GM12878 (cell line): ENCODE measurements at regions not wholly inside any gene's neighbourhood (a gene's known extent, or its start where the extent isn't known, plus 50 kb on each side); places are given as distances from the start of the nearest gene placed in this dataset.

Experiments
- ATAC-seq: fragments of 200-7000 bp; cut with Tn5 transposase; 3 replicates; pipeline ENCODE4 v1.9.1; 2020; ENCODE audit warnings: mild to moderate bottlenecking, moderate library complexity
- BruUV-seq: library from RNA; stranded (reverse); fragments of 400-500 nt; replicated peaks from 2 replicates; lab custom pipeline; 2021; lab: Mats Ljungman, UMichigan
- CTCF ChIA-PET: fragments of 300-600 bp; sonication (Branson Sonifier 250); formaldehyde crosslinking; extraction: SDS; loops from one replicate; lab custom pipeline; 2021; ENCODE audit warnings: inconsistent platforms; lab: Yijun Ruan, JAX
- POLR2A ChIA-PET: fragments of 350-600 bp; formaldehyde crosslinking; extraction: SDS; loops from one replicate; lab custom pipeline; 2021; ENCODE audit warnings: inconsistent platforms; lab: Charles Lee
- RAD21 ChIA-PET: fragments of 300-600 bp; sonication (Branson Sonifier 250); formaldehyde crosslinking; loops from one replicate; lab custom pipeline; 2023; ENCODE audit warnings: antibody characterized with exemption; ENCODE audit not compliant: unreplicated experiment; lab: Charles Lee
- SMC1A ChIA-PET: fragments of 300-600 bp; sonication (Branson Sonifier 250); formaldehyde crosslinking; loops from one replicate; lab custom pipeline; 2023; ENCODE audit not compliant: unreplicated experiment, uncharacterized antibody; lab: Charles Lee
- DNase-seq: peaks from one replicate; pipeline ENCODE4 v3.0.0-alpha.2; 2011; ENCODE audit warnings: low read depth, low spot score
- FAIRE-seq: peaks from 3 replicates; lab custom pipeline; 2011; peaks lifted over from hg19 to GRCh38; lab: Jason Lieb, UNC
- H2AFZ ChIP-seq: 2 replicates; pipeline ENCODE4 v1.6.0; 2011; ENCODE audit warnings: low read depth, low read length, control low read depth; ENCODE audit not compliant: control insufficient read depth
- H3K27ac ChIP-seq: 2 replicates; pipeline ENCODE4 v1.5.1; 2011; ENCODE audit warnings: control low read depth; ENCODE audit not compliant: control insufficient read depth, insufficient read depth
- H3K27me3 ChIP-seq, 2 experiments: replicated peaks in 1 of 2; 2 replicates each; pipeline versions ENCODE4 v1.6.0 to v1.6.1; 2011; ENCODE audit warnings: low read length in 1 of 2; ENCODE audit not compliant: control insufficient read depth in 2 of 2, insufficient read depth in 2 of 2
- H3K36me3 ChIP-seq, 2 experiments: 2 replicates each; pipeline ENCODE4 v1.5.1; 2011; ENCODE audit warnings: low read length in 1 of 2; ENCODE audit not compliant: control insufficient read depth in 2 of 2, insufficient read depth in 2 of 2
- H3K4me1 ChIP-seq: 2 replicates; pipeline ENCODE4 v1.6.1; 2011; ENCODE audit warnings: mild to moderate bottlenecking, low read length, moderate library complexity, mixed read lengths; ENCODE audit not compliant: control insufficient read depth, insufficient read depth
- H3K4me2 ChIP-seq: 2 replicates; pipeline ENCODE4 v1.6.0; 2011; ENCODE audit warnings: control low read depth; ENCODE audit not compliant: control insufficient read depth, insufficient read depth
- H3K4me3 ChIP-seq: fragments of 200-600 bp; sonication (generic); 2 replicates; pipeline ENCODE4 v1.5.1; 2016
- H3K79me2 ChIP-seq: 2 replicates; pipeline ENCODE4 v1.6.0; 2011; ENCODE audit warnings: low read length; ENCODE audit not compliant: control insufficient read depth, insufficient read depth
- H3K9ac ChIP-seq: 2 replicates; pipeline ENCODE4 v1.8.0; 2011; ENCODE audit warnings: low read length, control low read depth, mixed read lengths; ENCODE audit not compliant: control insufficient read depth, insufficient read depth
- H3K9me3 ChIP-seq: replicated peaks from 3 replicates; pipeline ENCODE4 v1.5.1; 2011; ENCODE audit warnings: mild to moderate bottlenecking, low read length; ENCODE audit not compliant: control insufficient read depth, insufficient read depth
- H4K20me1 ChIP-seq: 2 replicates; pipeline ENCODE4 v1.6.0; 2011; ENCODE audit not compliant: control insufficient read depth, insufficient read depth
- BCL3 ChIP-seq: IDR thresholded peaks from 2 replicates; pipeline ENCODE4 v1.6.1; 2011; ENCODE audit warnings: borderline replicate concordance, low read depth, mild to moderate bottlenecking, moderate library complexity, low read length; ENCODE audit not compliant: insufficient read depth, poor library complexity, severe bottlenecking
- BHLHE40 ChIP-seq, 2 experiments: fragments of 450-650 bp in 1 of 2; IDR thresholded peaks; 2 replicates each; pipeline ENCODE4 v1.6.1; 2011 to 2017; ENCODE audit warnings: low read depth in 2 of 2, borderline replicate concordance in 1 of 2, improper control_type of control experiment in 1 of 2, low read length in 1 of 2, mild to moderate bottlenecking in 1 of 2
- CBX3 ChIP-seq: fragments of 200-600 bp; sonication (generic); IDR thresholded peaks from 2 replicates; pipeline ENCODE4 v1.6.1; 2016; ENCODE audit warnings: low read depth, borderline replicate concordance
- CREM ChIP-seq: IDR thresholded peaks from 2 replicates; pipeline ENCODE4 v1.6.1; 2014; ENCODE audit warnings: antibody characterized with exemption, low read depth
- ESRRA ChIP-seq: IDR thresholded peaks from 2 replicates; pipeline ENCODE4 v1.6.1; 2012; ENCODE audit warnings: mild to moderate bottlenecking, low read length, improper control_type of control experiment
- KDM1A ChIP-seq: fragments of 200-600 bp; sonication (generic); IDR thresholded peaks from 2 replicates; pipeline ENCODE4 v1.6.1; 2016; ENCODE audit warnings: borderline replicate concordance
- NFIC ChIP-seq: IDR thresholded peaks from 2 replicates; pipeline ENCODE4 v1.6.1; 2012; ENCODE audit warnings: low read depth, mild to moderate bottlenecking, inconsistent platforms, low read length, moderate library complexity
- RBBP5 ChIP-seq: fragments of 200-600 bp; sonication (generic); conservative IDR thresholded peaks from 2 replicates; pipeline ENCODE4 v1.6.1; 2016
- RCOR1 ChIP-seq: conservative IDR thresholded peaks from 2 replicates; pipeline ENCODE4 v1.6.1; 2012; ENCODE audit warnings: low read depth, low read length, improper control_type of control experiment
- SMARCA5 ChIP-seq: fragments of 450-650 bp; IDR thresholded peaks from 2 replicates; pipeline ENCODE4 v1.6.1; 2017; ENCODE audit warnings: mild to moderate bottlenecking
- WGBS: methylation state at CpG from one replicate; pipeline ENCODE4 v1.1.6; 2016; ENCODE audit warnings: low lambda C conversion rate; ENCODE audit not compliant: insufficient replicate concordance, insufficient coverage; ENCODE audit errors: missing lambda C conversion rate; 5-methylcytosine and 5-hydroxymethylcytosine counted together
- in situ Hi-C: fragments of 300-500 bp; cut with MboI; formaldehyde crosslinking; loops from 9 replicates; pipeline ENCODE4 v1.14.3; 2018; ENCODE audit warnings: mixed read lengths
- intact Hi-C: fragments of 100-400 bp; cut with micrococcal nuclease; formaldehyde crosslinking; loops from one replicate; pipeline ENCODE4 v1.14.2; 2022; ENCODE audit not compliant: unreplicated experiment
- TF ChIP-seq, protein P1 (sequence below): fragments of 450-650 bp; formaldehyde crosslinking; IDR thresholded peaks from 2 replicates; pipeline ENCODE4 v1.4.0; 2022; ENCODE audit warnings: mild to moderate bottlenecking, moderate library complexity

GRCh38 chr1:187725216-187725615, 896.5 kb downstream of the PLA2G4A start (continued):
- TF ChIP-seq, protein P1, sequence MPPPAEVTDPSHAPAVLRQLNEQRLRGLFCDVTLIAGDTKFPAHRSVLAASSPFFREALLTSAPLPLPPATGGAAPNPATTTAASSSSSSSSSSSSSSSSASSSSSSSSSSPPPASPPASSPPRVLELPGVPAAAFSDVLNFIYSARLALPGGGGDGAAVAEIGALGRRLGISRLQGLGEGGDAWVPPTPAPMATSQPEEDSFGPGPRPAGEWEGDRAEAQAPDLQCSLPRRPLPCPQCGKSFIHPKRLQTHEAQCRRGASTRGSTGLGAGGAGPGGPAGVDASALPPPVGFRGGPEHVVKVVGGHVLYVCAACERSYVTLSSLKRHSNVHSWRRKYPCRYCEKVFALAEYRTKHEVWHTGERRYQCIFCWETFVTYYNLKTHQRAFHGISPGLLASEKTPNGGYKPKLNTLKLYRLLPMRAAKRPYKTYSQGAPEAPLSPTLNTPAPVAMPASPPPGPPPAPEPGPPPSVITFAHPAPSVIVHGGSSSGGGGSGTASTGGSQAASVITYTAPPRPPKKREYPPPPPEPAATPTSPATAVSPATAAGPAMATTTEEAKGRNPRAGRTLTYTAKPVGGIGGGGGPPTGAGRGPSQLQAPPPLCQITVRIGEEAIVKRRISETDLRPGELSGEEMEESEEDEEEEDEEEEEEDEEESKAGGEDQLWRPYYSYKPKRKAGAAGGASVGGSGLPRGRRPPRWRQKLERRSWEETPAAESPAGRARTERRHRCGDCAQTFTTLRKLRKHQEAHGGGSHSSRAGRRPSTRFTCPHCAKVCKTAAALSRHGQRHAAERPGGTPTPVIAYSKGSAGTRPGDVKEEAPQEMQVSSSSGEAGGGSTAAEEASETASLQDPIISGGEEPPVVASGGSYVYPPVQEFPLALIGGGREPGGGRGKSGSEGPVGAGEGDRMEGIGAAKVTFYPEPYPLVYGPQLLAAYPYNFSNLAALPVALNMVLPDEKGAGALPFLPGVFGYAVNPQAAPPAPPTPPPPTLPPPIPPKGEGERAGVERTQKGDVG, result no peak
- TF ChIP-seq CBX3 (no peak), ESRRA (no peak), NFIC (no peak), RCOR1 (no peak)

DNA sequence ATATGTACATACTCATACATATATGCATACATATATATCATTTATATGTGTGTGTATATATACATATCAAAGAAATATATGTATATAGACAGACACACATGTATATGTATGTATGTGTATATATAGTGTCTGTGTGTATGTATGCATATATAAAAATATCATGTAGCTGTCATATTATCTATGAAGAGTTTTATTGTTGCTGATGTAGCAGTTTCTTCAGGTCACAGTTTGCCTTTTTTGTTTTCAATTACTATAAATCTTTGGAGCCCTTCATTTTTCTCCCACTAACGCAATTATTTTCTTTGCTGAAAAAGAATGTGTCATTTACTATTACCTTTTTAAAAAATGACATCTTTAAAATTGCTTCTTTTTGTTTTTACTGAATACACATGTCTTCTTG, 904.5 kb downstream of the PLA2G4A start:
- RAD21 ChIA-PET, result no interaction called here
- Histone ChIP-seq H3K36me3 (no peaks in the 10 kb centered on the region), H4K20me1 (no peaks in the 10 kb centered on the region), H3K4me3 (no peak overlapping the region), H3K4me2 (no peak overlapping the region), H3K9me3 (no peaks in the 10 kb centered on the region), H3K79me2 (no peaks in the 10 kb centered on the region), H3K27ac (no peak overlapping the region), H2AFZ (no peak overlapping the region), H3K9ac (no peak overlapping the region), H3K27me3 (no peaks in the 10 kb centered on the region), H3K4me1 (no peaks in the 10 kb centered on the region)
- TF ChIP-seq CREM (no peak), BCL3 (no peak), RBBP5 (no peak), BHLHE40 (IDR thresholded peaks at IDR 0.05; ENCODE audit: borderline replicate concordance in 1 of 2, low read depth in 2 of 2, low read length in 1 of 2) (no peak), KDM1A (no peak), SMARCA5 (no peak)
- ATAC-seq (no peak), DNase-seq (no peak), FAIRE-seq (no peak)
- 35% methylated on average over 1 of the region's 1 CpG for WGBS
- POLR2A ChIA-PET, result no interaction called here
- BruUV-seq, result no TSS peak
- SMC1A ChIA-PET, result no interaction called here
- in situ Hi-C loops, result no loop called here
- intact Hi-C loops, result no loop called here
- CTCF ChIA-PET, result no interaction called here
